ENCODE measurements at regions not wholly inside any gene's neighbourhood (a gene's known extent, or its start where the extent isn't known, plus 50 kb on each side); places are given as distances from the start of the nearest gene placed in this dataset.

DNA sequence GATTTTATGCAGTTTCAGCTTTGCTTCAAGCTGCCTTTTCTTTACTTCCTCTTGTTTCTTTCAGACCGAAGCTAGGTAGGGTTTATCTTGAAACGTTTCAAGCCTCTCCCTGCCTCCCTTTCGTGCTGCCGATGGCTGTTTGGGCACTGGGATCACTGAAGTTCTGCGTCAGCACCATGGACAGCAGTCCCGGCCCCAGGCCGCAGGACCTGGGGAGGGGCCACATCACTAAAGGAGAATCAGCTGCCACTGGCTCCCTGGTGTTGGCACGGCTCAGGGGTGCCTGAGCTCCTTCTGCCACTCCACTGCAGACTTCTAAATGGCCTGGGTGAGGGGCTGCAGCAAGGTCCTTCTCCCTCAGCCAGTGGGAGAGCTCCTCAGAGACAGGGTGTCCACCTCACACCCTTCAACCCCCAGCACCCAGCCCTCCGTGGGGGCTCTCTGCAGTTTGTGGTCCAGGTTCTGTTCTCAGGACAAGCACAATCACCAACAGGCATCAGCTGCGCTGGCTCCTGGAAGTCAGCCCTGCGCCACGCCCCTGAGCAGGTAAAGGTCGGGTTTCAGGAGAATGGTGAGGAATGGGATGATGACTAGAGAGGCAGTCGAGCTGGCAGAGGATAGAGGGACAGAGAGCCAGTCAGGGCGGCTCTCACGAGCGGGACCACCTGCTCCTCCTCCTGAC lies 387.2 kb downstream of the TCERG1L start:
- TF ChIP-seq, protein P1, sequence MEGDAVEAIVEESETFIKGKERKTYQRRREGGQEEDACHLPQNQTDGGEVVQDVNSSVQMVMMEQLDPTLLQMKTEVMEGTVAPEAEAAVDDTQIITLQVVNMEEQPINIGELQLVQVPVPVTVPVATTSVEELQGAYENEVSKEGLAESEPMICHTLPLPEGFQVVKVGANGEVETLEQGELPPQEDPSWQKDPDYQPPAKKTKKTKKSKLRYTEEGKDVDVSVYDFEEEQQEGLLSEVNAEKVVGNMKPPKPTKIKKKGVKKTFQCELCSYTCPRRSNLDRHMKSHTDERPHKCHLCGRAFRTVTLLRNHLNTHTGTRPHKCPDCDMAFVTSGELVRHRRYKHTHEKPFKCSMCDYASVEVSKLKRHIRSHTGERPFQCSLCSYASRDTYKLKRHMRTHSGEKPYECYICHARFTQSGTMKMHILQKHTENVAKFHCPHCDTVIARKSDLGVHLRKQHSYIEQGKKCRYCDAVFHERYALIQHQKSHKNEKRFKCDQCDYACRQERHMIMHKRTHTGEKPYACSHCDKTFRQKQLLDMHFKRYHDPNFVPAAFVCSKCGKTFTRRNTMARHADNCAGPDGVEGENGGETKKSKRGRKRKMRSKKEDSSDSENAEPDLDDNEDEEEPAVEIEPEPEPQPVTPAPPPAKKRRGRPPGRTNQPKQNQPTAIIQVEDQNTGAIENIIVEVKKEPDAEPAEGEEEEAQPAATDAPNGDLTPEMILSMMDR (conservative IDR thresholded peaks at IDR 0.05; ENCODE audit: low read length), result no peak
- TF ChIP-seq EZH2phosphoT487 (IDR thresholded peaks at IDR 0.05; ENCODE audit: borderline replicate concordance), result no peak
